ENCODE measurements at regions not wholly inside any gene's neighbourhood (a gene's known extent, or its start where the extent isn't known, plus 50 kb on each side); places are given as distances from the start of the nearest gene placed in this dataset.
"Not testable (repeated sequence)": the region's sequence is repeated elsewhere in the genome, so short reads cannot be mapped to it uniquely, and the experiment has no call there.

GRCh38 chr2:48043746-48044145, 137.4 kb upstream of the FBXO11 start:
- no peak for DNase-seq (ENCODE audit: low read depth)

- DNase-seq (ENCODE audit: low read depth) = no peak
Observed at GRCh38 chr2:48045613-48046012, 139.3 kb upstream of the FBXO11 start.

DNA sequence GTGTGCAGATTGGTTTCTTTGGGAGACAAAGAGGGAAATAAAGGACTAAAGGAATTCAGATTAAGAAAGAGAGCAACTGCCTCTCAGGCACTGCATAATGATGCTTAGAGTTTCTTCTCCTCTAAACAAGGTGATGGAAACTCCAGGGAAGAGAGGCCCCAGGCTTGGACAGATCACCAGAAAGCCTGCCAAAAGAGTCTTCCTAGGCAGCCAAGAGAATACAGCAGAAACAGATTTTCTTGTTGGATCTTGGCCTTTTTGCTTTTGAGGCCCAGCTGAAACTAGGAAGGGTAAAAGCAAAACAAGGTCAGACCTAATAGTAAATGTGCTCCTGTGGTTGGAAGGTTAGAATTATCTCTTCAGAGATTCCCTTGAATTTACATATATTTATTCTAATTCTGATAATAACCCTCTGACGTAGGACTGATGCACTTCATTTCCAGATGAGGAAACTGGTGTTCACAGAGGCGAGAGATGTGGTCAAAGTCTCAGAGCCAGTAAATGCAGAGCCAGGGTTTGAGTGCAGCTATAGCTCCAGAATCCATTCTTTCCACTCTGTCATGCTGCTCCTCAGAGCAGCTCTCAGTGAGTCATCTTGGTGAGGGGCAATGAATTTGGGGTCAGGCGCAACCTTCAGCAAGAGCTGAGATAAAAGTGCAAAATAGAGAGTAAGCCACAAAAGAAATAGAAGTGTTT, 142.3 kb upstream of the FBXO11 start:
- peak; percentile 88 for DNase-seq (ENCODE audit: low read depth)

DNA sequence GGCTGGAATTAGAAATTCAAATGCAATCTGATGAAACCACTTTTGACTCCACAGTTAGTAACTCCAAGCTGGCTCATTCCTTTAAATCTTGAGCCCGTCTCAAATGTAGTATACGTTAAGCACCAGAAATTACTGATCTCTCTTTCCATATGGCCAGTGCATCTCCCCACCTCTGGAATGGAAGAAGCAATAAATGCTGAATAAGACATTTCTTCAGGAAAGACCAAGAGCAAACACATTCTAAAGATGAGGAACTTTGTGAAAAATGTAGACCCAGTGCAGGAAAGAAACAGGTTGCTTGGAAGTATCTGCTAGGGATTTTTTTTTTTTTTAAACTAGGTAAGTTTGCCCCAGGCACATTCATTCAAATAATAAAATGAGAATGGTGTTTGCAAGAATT, 143.1 kb upstream of the FBXO11 start:
- DNase-seq (ENCODE audit: low read depth) = no peak

- DNase-seq (ENCODE audit: low read depth) = no peak
Observed at GRCh38 chr2:48050711-48051110, 144.4 kb upstream of the FBXO11 start.

- no peak for DNase-seq (ENCODE audit: low read depth)
Observed at GRCh38 chr2:48059975-48060374, 153.7 kb upstream of the FBXO11 start.

GRCh38 chr2:48061656-48062055, 155.4 kb upstream of the FBXO11 start:
- not testable (repeated sequence) for DNase-seq (ENCODE audit: low read depth)

GRCh38 chr2:48065096-48065495, 158.8 kb upstream of the FBXO11 start:
- DNase-seq (ENCODE audit: low read depth) = no peak

DNA sequence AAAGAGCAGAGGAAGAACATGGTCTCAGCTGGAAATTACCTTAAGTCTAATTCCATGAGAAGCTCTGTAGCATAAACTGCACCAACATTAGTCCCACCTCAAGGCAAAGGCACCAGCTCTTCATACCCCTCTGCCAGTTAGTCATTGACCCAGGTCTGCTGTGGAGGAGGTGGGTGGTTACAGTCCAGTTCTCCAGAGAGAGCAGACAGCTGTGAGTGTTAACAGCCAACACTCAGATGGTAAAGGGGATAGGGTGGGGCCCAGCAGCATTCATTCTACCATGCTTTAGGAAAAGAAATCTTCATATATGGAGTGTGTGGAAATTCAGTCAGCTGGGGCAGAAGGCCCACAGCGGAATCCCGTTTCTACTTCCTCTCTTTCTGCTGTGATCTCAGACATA, 159.7 kb upstream of the FBXO11 start:
- no peak for DNase-seq (ENCODE audit: low read depth)

DNA sequence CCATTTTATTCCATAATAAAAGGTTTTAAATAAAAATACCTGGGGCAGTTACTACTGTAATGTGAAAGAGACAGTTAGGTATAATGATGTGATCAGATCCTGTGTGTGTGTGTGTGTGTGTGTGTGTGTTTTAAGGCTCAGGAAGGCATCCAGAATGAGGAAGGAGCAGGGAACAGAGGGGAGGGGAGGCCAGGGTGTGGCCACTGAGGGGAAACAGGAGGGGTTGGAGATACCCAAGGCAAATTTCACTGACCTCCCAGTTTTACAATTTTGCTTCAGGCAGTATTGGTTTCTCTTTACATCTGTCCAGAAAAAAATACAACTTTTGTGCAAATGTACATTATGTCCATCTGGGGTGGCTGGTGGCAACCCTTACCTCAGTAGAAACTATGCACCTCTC, 163.5 kb upstream of the FBXO11 start:
- no peak for DNase-seq (ENCODE audit: low read depth)

DNA sequence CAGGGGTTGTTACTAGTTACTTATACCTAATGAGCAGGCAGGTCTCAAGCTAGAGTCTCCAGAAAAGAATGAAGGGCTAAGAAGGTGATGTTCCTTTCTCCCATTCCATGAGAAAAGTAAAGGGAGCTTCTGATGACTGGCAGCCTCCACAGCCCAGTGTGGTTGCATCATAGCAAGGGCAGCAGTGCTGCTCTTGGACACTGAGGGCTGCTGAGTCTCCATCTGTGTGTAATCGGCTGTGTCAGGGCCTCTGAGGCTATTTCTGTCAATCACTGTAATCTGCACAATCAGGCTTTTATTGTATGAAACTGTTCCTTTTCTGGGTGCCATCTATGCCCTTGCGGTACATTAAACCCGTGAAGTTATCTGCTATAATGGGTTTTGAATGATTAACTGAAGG, 164.1 kb upstream of the FBXO11 start:
- no peak for DNase-seq (ENCODE audit: low read depth)

DNA sequence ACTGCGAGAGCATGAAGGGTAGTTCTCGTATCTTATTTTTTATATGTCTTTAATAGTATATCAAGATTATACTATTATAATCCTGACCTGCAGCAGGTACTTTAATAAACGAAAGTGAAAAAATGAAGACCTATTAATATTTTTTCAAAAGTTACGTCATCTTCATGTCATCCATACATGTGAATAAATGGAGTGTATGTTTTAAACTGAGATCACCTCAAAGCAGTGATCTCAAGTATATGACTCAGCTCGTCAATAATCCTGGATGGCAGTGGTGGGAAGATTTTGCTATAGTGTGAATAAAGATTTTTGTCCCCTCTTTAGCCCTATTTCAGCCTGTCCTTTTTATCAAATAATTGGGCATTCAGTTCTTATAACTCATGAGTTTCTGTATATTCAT, 166.3 kb upstream of the FBXO11 start:
- no peak for DNase-seq (ENCODE audit: low read depth)

GRCh38 chr2:48075631-48076030, 169.3 kb upstream of the FBXO11 start:
- peak; percentile 17 for DNase-seq (ENCODE audit: low read depth)

DNA sequence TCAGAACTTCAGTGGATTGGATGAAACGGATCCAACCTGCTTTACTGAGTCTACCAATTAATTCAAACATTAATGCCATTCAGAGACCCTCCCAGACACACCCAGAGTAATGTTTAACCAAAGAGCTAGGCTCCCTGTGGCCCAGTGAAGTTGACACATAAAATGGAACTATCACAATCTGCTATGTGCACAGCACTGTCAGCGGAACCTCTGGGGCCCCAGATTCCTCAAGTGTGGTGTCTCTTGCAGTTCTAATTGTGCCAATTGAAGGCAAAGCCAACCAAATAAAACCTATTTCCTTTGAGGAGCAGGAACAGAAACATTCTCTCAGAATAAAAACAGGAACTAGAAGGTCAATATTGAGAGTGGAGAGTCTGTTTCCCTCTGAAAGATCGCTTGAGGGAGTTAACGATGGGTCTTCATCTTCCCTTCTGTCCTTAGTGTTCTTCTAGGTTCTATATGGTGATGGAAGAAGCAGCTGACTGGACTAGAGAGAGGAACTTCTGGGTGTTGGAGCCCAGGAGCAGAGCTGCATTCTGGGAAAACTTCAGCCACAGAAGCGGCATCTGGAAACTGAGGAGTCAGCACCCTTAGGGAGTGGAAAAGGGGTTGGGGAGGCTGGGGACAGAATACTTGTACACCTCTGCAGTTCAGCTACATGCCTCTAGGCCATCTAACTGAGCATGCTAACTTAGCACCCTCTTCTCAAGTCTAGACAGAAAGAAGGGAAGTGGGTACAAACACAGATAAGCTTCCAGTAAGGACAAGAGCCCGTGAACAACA, 174.4 kb upstream of the FBXO11 start:
- DNase-seq (ENCODE audit: low read depth) = no peak

- DNase-seq (ENCODE audit: low read depth) = no peak
Observed at GRCh38 chr2:48081317-48081628, 175.0 kb upstream of the FBXO11 start.

DNA sequence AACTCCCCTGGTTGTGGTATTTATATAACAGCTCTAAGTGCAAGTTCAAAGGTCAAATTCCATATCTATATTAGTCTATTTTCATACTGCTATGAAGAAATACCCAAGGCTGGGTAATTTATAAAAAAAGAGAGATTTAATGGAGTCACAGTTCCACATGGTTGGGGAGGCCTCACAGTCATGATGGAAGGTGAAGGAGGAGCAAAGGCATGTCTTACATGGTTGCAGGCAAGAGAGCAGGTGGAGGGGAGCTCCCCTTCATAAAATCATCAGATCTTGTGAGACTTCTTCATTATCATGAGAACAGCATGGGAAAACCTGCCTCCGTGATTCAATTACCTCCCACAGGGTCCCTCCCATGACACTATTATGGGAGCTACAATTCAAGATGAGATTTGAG, 179.6 kb upstream of the FBXO11 start:
- no peak for DNase-seq (ENCODE audit: low read depth)

- DNase-seq (ENCODE audit: low read depth) = no peak
Observed at GRCh38 chr2:48088994-48089393, 182.7 kb upstream of the FBXO11 start.

DNA sequence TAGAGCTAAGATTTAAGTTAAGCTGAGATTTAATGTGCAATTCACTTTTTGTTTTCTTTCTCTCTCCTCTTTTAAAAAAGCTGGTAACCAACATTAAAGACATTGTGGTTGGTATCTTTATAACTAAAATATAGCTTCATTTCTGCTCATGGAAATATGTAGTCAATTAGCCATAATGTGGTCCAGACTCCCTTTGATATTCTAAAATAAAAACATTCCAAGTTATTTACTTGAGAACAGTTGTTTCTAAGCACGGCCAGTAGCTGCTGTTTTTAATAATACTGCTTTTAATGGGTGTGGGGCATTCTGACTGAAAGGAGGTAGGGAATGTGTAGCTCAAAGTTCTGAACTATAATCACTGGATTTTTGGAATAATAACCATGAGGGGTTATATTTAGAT, 183.3 kb upstream of the FBXO11 start:
- DNase-seq (ENCODE audit: low read depth) = no peak

GRCh38 chr2:48092846-48093803, 186.8 kb upstream of the FBXO11 start:
- DNase-seq (ENCODE audit: low read depth) = no peak

- DNase-seq (ENCODE audit: low read depth) = not testable (repeated sequence)
Observed at GRCh38 chr2:48096765-48097164, 190.5 kb upstream of the FBXO11 start.

GRCh38 chr2:48098539-48098938, 192.2 kb upstream of the FBXO11 start:
- DNase-seq (ENCODE audit: low read depth) = no peak

GRCh38 chr2:48104418-48104817, 198.1 kb upstream of the FBXO11 start:
- DNase-seq (ENCODE audit: low read depth) = no peak

All from forelimb muscle (tissue), 1 donor.